Epithelial cell of prostate (primary cell): ENCODE measurements at regions not wholly inside any gene's neighbourhood (a gene's known extent, or its start where the extent isn't known, plus 50 kb on each side); places are given as distances from the start of the nearest gene placed in this dataset.

Experiments used
- DNase-seq: peaks from one replicate; pipeline ENCODE4 v3.0.0-alpha.2; 2011; ENCODE audit warnings: low read depth, low spot score
- H3K27ac ChIP-seq: fragments of 450-650 bp; 2 replicates; pipeline ENCODE4 v1.5.1; 2017; ENCODE audit warnings: mild to moderate bottlenecking

- DNase-seq: no peak
- no peak overlapping the region for H3K27ac ChIP-seq
Measured at GRCh38 chr5:35294976-35295375, 64.7 kb upstream of the PRLR start.

GRCh38 chr5:35294017-35294416 lies 63.7 kb upstream of the PRLR start:
- DNase-seq: no peak
- no peak overlapping the region for H3K27ac ChIP-seq

- DNase-seq: no peak
- H3K27ac ChIP-seq: no peak overlapping the region
Measured at GRCh38 chr5:35285435-35285834, 55.1 kb upstream of the PRLR start.

GRCh38 chr5:35285011-35285410 lies 54.7 kb upstream of the PRLR start:
- no peak for DNase-seq

GRCh38 chr5:35284364-35284763 lies 54.1 kb upstream of the PRLR start:
- DNase-seq: no peak
- H3K27ac ChIP-seq: no peak overlapping the region

More at GRCh38 chr5:35285011-35285410, 54.7 kb upstream of the PRLR start:
- no peak overlapping the region for H3K27ac ChIP-seq

GRCh38 chr5:35282810-35283209 lies 52.5 kb upstream of the PRLR start:
- H3K27ac ChIP-seq: no peak overlapping the region
- no peak for DNase-seq

GRCh38 chr5:35281613-35282012 lies 51.3 kb upstream of the PRLR start:
- no peak for DNase-seq
- no peak overlapping the region for H3K27ac ChIP-seq
